GM18861 (cell line): ENCODE measurements at regions not wholly inside any gene's neighbourhood (a gene's known extent, or its start where the extent isn't known, plus 50 kb on each side); places are given as distances from the start of the nearest gene placed in this dataset.

Experiments used
- ATAC-seq: cut with Tn5 transposase; IDR thresholded peaks from one replicate; pipeline ENCODE4 v1.9.1; 2021; ENCODE audit not compliant: unreplicated experiment

GRCh38 chr20:42020316-42020715, 402.1 kb upstream of the CHD6 start:
- no peak for ATAC-seq

DNA sequence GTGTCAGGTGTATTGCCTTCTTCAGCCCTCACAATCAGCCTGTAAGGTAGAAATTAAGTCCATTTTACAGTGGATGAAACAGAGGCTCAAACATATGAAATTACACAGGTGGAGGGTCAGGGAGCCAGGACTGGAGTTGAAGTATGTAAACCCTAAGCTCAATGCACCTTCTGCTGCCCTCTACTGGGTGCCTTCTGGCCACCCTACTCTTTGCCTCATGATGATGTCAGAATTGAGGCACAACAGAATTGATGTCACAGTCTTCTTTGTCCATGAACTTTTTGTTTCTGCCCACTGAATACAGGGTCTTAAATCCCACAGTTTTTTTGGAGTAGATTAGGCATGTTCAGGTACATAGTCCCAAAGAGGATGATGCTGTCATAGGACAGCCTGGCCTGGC, 400.8 kb upstream of the CHD6 start:
- no peak for ATAC-seq

DNA sequence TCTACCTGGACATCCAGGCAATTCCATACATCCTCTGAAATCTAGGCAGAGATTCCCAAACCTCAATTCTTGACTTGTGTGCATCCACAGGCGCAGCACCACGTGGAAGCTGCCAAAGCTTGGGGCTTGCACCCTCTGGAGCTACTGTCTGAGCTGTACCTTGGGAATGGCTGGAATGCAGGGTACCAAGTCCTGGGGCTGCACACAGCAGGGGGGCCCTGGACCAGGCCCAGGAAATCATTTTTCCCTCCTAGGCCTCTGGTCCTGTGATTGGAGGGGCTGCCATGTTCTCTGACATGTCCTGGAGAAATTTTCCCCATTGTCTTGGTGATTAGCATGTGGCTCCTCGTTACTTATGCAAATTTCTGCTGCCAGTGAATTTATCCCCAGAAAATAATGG, 391.9 kb upstream of the CHD6 start:
- no peak for ATAC-seq

DNA sequence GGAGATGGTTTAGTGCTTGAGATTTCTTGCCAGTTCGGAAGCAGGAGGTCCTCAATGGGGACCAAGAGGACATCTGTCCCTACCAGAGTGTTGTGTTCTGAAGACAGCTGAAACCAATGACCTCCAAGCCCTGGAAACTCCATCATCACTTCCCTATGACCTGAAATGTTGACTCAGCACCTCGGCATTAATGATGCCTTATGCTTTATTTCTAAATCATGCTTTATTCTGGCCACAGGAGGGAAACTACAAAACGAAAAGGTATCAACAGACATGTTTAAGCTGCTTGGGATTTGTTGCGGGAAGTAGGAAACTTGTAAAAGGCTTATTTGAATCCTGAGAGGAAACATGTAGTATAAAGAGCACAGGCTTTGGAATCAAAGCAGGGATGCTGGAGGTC, 389.1 kb upstream of the CHD6 start:
- no peak for ATAC-seq

- ATAC-seq, result no peak
Measured at GRCh38 chr20:42005211-42005610, 387.0 kb upstream of the CHD6 start.

DNA sequence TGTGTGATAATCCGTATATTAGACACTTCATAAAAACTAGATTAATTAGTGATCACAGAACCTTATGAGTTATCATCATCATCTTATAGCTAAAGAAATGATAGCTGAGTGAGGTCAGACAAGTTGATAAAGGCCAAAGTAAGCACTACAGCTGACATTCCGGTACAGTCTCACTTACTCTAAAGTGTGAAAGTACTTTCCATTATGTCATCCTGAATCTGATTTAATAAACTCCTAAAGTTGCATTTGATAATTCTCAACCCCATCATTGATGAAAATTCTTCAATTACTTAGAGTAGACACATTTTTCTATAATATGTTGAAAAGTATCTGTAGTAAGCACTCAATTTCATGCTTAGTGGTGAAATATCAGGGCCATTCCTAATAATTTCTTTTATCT, 385.2 kb upstream of the CHD6 start:
- ATAC-seq, result no peak

DNA sequence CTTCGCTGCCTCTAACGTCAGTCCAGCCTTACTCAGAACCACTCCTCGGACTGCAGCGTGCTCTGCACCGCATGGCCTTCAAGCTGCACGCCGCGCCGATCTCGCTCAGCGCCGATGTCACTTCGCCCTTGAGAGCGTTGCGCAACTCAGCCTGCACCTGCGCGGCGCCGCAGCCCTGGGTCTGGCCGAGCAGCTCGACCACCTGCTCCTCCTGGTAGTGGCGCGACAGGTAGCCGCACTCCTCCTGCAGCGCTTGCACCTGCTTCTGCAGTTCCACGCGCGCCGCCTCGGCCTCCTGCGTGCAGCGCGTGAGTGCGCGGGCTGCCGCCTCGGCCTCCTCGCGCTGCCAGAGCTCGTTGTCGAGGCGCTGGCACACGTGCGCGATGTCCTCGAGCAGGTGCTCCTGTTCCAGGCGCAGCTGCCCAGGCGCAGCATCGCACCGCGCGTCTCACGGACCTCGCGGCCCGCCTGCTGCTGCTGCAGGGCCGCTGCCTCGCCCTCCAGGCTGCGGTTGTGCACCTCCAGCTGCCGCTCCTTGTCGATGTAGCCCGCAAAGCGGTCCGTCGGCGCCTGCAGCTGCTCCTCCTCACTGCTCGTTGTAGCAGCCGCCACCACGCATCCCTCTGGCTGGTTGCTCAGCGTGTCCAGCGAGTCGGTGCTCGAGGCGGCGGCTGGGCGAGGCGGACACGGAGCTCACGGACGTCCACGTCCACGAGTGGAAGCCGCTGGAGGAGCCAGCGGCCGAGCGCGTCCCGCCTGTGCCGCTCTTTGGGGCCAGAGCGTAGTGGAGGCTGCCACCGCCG, 380.6 kb upstream of the CHD6 start:
- no peak for ATAC-seq

GRCh38 chr20:41996951-41997350, 378.8 kb upstream of the CHD6 start:
- ATAC-seq, result no peak

DNA sequence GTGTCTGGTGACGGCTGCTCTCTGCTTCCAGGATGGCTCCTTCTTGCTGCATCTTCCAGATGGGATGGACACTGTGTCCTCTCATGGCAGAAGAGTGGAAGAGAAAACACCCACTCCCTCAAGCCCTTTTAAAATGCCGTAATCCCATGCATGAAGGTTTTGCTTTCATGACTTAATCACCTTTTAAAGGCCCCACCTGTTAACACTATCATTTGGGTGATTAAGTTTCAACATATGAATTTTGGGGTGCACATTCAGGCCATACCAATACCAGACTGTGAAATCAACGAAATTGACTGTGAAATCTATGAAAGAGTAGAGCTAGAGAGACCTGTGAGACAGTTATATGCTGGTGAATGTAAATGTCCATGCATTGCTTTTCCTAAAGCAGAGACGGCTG, 374.3 kb upstream of the CHD6 start:
- no peak for ATAC-seq

DNA sequence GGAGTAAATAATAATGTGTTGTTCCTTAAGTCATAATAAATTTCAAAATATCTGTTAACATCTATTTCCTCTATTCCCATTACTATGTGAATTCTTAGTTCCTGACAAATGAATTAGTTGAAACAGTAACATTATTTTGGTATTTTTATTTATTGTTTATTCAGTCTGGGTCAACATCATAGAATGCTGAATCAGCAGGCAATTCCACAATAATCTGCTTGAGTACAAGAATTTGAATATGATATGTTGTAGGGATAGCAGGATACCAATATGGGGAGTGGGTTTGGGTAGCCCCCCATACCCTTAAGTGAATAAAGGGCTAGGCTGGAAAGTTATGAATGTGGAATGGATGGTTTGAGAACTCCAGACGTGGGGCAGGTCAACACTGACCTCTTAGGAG, 373.2 kb upstream of the CHD6 start:
- no peak for ATAC-seq

- ATAC-seq, result no peak
Measured at GRCh38 chr20:41989935-41990635, 371.9 kb upstream of the CHD6 start.

DNA sequence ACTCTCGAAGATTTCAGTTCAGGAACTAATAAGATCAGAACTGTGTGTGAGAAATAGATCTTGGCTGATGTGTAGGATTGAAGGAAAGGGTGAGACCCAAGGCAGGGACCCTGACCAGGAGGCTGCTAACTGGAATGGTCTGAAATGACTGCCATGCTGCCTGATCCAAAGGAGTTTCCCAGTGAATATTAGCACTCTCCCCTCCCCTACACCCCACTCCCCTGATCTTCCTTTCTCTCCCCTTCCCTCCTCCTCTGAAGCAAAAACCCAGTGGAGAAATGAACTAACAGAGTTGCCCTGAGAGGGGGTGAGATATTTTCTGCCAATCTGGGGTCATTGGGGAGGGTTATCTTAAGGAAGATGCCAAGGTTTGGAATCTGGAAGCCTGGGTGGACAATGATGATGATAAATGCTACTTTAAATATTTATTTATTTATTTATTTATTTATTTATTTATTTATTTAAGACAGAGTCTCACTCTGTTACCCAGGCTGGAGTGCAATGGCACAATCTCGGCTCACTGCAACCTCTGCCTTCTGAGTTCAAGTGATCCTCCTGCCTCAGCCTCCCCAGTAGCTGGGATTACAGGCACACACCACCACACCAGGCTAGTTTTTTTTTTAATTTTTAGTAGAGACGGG, 371.0 kb upstream of the CHD6 start:
- ATAC-seq, result no peak

GRCh38 chr20:41984031-41984430, 365.9 kb upstream of the CHD6 start:
- no peak for ATAC-seq

GRCh38 chr20:41983159-41983558, 365.0 kb upstream of the CHD6 start:
- no peak for ATAC-seq

DNA sequence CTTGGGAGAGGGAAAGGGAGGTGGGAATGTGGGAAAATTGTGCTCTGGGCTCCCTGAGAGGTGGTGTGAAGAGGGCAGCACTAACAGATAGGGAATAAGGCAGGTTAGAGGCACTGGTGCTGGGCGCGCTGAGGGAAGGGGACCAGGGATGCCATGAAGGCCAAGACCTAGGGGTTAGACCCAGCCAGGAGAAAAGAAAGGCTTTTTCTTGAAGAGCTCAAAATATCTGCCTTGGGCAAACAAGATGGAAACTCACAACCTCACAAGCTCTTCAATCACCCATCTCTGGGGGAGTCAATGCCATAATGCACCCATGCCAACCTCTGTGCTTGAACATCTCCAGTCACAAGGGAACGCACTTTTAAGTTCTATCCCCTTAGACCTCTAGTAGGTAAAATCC, 363.6 kb upstream of the CHD6 start:
- no peak for ATAC-seq

DNA sequence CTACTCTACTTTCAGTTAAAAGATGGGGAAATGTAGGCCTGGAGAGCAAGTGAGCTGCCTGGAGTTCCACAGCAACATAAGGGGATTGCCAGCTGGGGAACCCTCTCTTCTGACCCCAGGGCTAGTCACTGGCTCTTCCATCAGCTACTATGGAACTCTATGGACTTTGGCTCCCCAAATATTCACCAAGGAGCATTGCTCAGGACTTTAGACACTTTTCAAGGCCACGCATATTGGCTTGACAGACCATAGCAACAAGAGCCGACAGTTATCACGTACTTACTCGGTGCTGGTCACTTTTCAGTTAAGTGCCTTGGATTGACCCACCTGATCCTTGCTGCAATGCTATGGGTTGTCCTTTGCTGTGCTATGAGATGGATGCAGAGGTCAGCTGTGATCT, 360.7 kb upstream of the CHD6 start:
- no peak for ATAC-seq

- ATAC-seq, result no peak
Measured at GRCh38 chr20:41978246-41978790, 360.1 kb upstream of the CHD6 start.

DNA sequence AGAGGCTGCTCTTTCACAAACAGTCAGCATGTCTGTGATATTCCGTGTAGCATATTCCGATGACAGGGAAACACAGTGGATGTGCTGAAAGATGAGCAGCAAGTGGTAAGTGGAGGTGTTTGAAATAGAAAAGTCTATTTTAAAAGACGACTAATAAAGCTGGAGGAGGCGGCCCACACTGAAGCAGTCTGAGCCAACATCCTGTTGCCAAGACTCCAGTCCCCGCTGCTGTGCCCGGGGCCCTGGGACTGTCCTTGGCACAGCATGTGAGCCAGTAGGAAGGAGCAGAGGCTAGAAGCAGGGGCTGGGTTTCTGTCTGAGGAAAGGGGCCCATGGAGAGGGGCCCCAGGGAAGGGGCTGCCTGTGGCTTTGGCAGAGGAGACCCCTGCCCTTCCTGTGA, 351.5 kb upstream of the CHD6 start:
- ATAC-seq, result no peak

DNA sequence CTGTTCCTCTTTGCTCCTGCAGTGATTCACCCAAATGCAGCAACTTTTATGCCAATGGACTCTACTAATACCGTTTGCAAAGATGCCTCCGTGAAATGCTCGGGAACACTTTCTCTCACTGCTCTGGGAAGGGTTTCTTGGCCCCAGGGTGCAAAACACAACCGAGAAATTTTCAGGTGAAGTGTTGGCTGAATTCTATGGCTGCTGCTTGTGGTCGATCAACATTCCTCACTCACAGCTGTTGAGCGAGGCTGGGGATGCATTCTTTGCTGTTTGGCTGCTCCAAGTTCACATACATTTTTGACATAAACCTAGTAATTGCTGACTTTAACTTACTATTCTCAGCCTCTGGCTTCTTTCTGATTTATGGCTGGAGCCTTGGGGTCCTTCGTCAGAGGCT, 342.0 kb upstream of the CHD6 start:
- no peak for ATAC-seq

DNA sequence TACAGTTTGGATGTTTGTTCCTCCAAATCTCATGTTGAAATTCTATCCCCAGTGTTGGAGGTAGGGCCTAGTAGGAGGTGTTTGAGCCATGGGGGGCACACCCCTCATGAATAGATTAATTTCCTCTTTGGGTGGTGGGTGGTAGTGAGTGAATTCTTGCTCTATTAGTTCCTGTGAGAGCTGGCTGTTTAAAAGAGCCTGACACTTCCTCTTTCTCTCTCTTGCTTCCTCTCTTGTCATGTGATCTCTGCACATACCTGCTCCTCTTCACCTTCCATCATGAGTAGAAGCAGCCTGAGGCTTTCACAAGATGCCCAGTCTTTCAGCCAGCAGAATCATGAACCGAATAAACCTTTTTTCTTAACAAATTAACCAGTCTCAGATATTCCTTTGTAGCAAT, 340.2 kb upstream of the CHD6 start:
- no peak for ATAC-seq

- ATAC-seq, result no peak
Measured at GRCh38 chr20:41956338-41957074, 338.3 kb upstream of the CHD6 start.
